ENCODE measurements at regions not wholly inside any gene's neighbourhood (a gene's known extent, or its start where the extent isn't known, plus 50 kb on each side); places are given as distances from the start of the nearest gene placed in this dataset.

DNA sequence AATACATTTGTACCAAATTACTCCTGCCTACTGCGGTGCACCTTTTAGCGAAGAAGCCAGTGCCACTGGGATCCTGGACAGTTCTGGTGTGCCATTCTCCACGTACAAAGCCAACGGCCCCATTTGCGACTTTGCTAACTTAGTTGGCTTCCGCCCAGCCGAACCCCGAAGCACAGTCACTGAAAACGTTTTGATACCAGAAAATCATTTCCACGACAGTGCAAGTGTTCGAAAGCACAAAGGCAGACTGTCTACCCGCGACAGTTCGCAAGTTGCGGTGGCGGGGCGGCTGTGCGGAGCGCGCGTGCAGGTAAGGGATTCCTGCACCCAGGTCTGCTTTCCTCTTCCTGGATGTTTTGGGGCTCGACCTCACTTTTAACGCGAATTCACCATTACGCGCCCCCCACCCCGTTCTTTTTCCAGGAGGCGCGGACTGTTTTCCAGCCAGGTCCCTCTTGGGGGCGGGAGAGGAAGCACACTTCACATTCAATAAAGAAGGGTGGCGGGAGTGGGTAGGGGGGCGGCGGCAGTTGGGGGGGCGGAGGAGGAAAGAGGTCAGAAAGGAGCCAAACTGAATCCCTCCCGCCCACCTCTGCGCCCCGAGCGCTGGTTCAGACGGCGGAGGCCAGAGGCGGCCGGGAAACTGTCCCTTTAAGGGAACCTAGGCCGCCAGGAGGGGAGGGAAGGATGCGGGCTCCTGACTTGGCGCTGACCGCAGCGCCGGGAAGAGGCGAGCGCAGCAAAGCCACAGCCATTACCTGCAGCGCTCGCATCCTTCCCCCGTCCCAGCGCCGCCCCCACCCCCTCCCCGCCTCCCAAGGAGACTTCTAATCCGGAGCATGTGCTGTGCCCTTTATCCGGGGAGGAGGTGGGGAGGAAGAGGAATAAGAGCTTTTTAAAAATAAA lies 107.4 kb upstream of the KCTD1 start:
- no peak for TF ChIP-seq CTCF (IDR thresholded peaks at IDR 0.05)
- Mint-ChIP-seq H3K4me3 (no peak overlapping the region), H3K36me3 (peaks cover 14% of the 10 kb centered on the region), H3K4me1 (peaks cover 5 to 10% of the 10 kb centered on the region in 2 donors), H3K27me3 (ENCODE audit: low read depth in 2 of 2) (peaks cover 57 to 83% of the 10 kb centered on the region in 2 donors), H3K9me3 (no peaks in the 10 kb centered on the region), H3K27ac (no peak overlapping the region)
- Histone ChIP-seq H3K4me1 (ENCODE audit: control insufficient read depth, insufficient read depth, low read length) (peaks cover 10% of the 10 kb centered on the region), H3K27me3 (ENCODE audit: control insufficient read depth, insufficient read depth, low read length) (peaks cover 10% of the 10 kb centered on the region), H3K9me3 (ENCODE audit: control insufficient read depth, insufficient read depth, low read length) (no peaks in the 10 kb centered on the region), H3K27ac (ENCODE audit: low read length) (no peak overlapping the region), H3K36me3 (ENCODE audit: control insufficient read depth, insufficient read depth, low read length) (no peaks in the 10 kb centered on the region), H3K4me3 (ENCODE audit: low read length) (no peak overlapping the region)
- no peak for DNase-seq
- intact Hi-C loops (cut with micrococcal nuclease): no loop called here
- ATAC-seq: no peak
- WGBS (ENCODE audit: insufficient coverage): 1% methylated on average over 47 of the region's 58 CpGs

- DNase-seq (no peak), ATAC-seq (no peak)
- H3K4me3 Mint-ChIP-seq: no peak overlapping the region
- 22% methylated on average over 10 of the region's 12 CpGs for WGBS (ENCODE audit: insufficient coverage)
- no peak overlapping the region for H3K27ac ChIP-seq (ENCODE audit: low read length)
- H3K4me1 ChIP-seq (ENCODE audit: control insufficient read depth, insufficient read depth, low read length): peaks cover 10% of the 10 kb centered on the region
- TF ChIP-seq CTCF (IDR thresholded peaks at IDR 0.05): no peak
- peaks cover 5 to 10% of the 10 kb centered on the region in 2 donors for H3K4me1 Mint-ChIP-seq
- H3K27me3 ChIP-seq (ENCODE audit: control insufficient read depth, insufficient read depth, low read length): peaks cover 10% of the 10 kb centered on the region
- H3K27ac Mint-ChIP-seq: no peak overlapping the region
- H3K27me3 Mint-ChIP-seq (ENCODE audit: low read depth in 2 of 2): peaks cover 62 to 85% of the 10 kb centered on the region in 2 donors
- H3K4me3 ChIP-seq (ENCODE audit: low read length): no peak overlapping the region
- no peaks in the 10 kb centered on the region for H3K36me3 ChIP-seq (ENCODE audit: control insufficient read depth, insufficient read depth, low read length)
- intact Hi-C loops (cut with micrococcal nuclease): no loop called here
- no peaks in the 10 kb centered on the region for H3K9me3 Mint-ChIP-seq
- peaks cover 14% of the 10 kb centered on the region for H3K36me3 Mint-ChIP-seq
- no peaks in the 10 kb centered on the region for H3K9me3 ChIP-seq (ENCODE audit: control insufficient read depth, insufficient read depth, low read length)
Observed at GRCh38 chr18:26654616-26655524, 106.5 kb upstream of the KCTD1 start.

- peaks cover 60 to 84% of the 10 kb centered on the region in 2 donors for H3K27me3 Mint-ChIP-seq (ENCODE audit: low read depth in 2 of 2)
- H3K4me3 Mint-ChIP-seq: no peak overlapping the region
- H3K27ac Mint-ChIP-seq: no peak overlapping the region
- TF ChIP-seq CTCF (IDR thresholded peaks at IDR 0.05): no peak
- no peak for ATAC-seq
- no peak overlapping the region for H3K4me3 ChIP-seq (ENCODE audit: low read length)
- WGBS (ENCODE audit: insufficient coverage): 36% methylated on average over 1 of the region's 5 CpGs
- intact Hi-C loops (cut with micrococcal nuclease): no loop called here
- no peaks in the 10 kb centered on the region for H3K9me3 Mint-ChIP-seq
- peaks cover 5 to 10% of the 10 kb centered on the region in 2 donors for H3K4me1 Mint-ChIP-seq
- peaks cover 10% of the 10 kb centered on the region for H3K27me3 ChIP-seq (ENCODE audit: control insufficient read depth, insufficient read depth, low read length)
- H3K4me1 ChIP-seq (ENCODE audit: control insufficient read depth, insufficient read depth, low read length): peaks cover 10% of the 10 kb centered on the region
- no peak for DNase-seq
- no peaks in the 10 kb centered on the region for H3K36me3 ChIP-seq (ENCODE audit: control insufficient read depth, insufficient read depth, low read length)
- no peak overlapping the region for H3K27ac ChIP-seq (ENCODE audit: low read length)
- peaks cover 10% of the 10 kb centered on the region for H3K36me3 Mint-ChIP-seq
- no peaks in the 10 kb centered on the region for H3K9me3 ChIP-seq (ENCODE audit: control insufficient read depth, insufficient read depth, low read length)
Observed at GRCh38 chr18:26653943-26654615, 105.7 kb upstream of the KCTD1 start.
